ENCODE measurements at regions not wholly inside any gene's neighbourhood (a gene's known extent, or its start where the extent isn't known, plus 50 kb on each side); places are given as distances from the start of the nearest gene placed in this dataset.

GRCh38 chr9:119859128-119859527 is 489.9 kb upstream of the BRINP1 start:
- CTCF ChIA-PET: no interaction called here
- BruUV-seq (replicated peaks): no TSS peak

GRCh38 chr9:119853126-119853525 is 483.9 kb upstream of the BRINP1 start:
- BruUV-seq (replicated peaks): no TSS peak
- intact Hi-C loops (cut with micrococcal nuclease; ENCODE audit: unreplicated experiment): no loop called here
- H3K4me1 ChIP-seq: no peaks in the 10 kb centered on the region
- Mint-ChIP-seq H3K27ac (ENCODE audit: unreplicated experiment) (no peak overlapping the region), H3K27me3 (ENCODE audit: insufficient read depth, unreplicated experiment) (no peaks in the 10 kb centered on the region), H3K9me3 (ENCODE audit: unreplicated experiment) (no peaks in the 10 kb centered on the region), H3K4me1 (ENCODE audit: low read depth, unreplicated experiment) (no peaks in the 10 kb centered on the region), H3K4me3 (ENCODE audit: unreplicated experiment) (no peak overlapping the region), H3K36me3 (ENCODE audit: insufficient read depth, unreplicated experiment) (no peaks in the 10 kb centered on the region)
- CTCF ChIA-PET: no interaction called here
- H3K4me3 ChIP-seq (ENCODE audit: low read depth, low read length): no peak overlapping the region
- no peaks in the 10 kb centered on the region for H3K9me3 ChIP-seq
- no peak for TF ChIP-seq CTCF (IDR thresholded peaks at IDR 0.05; ENCODE audit: insufficient read depth in 1 of 2, low read depth in 1 of 2, low read length in 1 of 2, severe bottlenecking in 1 of 2, unreplicated experiment in 1 of 2)
- no peaks in the 10 kb centered on the region for H3K27me3 ChIP-seq (replicated peaks; ENCODE audit: control insufficient read depth, insufficient read depth, low read length)
- POLR2A ChIA-PET: no interaction called here
- DNase-seq: no peak
- H3K36me3 ChIP-seq (ENCODE audit: control insufficient read depth, insufficient read depth, low read length): no peaks in the 10 kb centered on the region

More at GRCh38 chr9:119859128-119859527, 489.9 kb upstream of the BRINP1 start:
- H3K4me3 Mint-ChIP-seq (ENCODE audit: unreplicated experiment): no peak overlapping the region
- Histone ChIP-seq H3K36me3 (ENCODE audit: control insufficient read depth, insufficient read depth, low read length) (no peaks in the 10 kb centered on the region), H3K27me3 (replicated peaks; ENCODE audit: control insufficient read depth, insufficient read depth, low read length) (no peaks in the 10 kb centered on the region), H3K4me3 (ENCODE audit: low read depth, low read length) (no peak overlapping the region), H3K4me1 (no peaks in the 10 kb centered on the region), H3K9me3 (no peaks in the 10 kb centered on the region)
- no peaks in the 10 kb centered on the region for H3K36me3 Mint-ChIP-seq (ENCODE audit: insufficient read depth, unreplicated experiment)
- POLR2A ChIA-PET: no interaction called here
- intact Hi-C loops (cut with micrococcal nuclease; ENCODE audit: unreplicated experiment): no loop called here
- TF ChIP-seq CTCF (IDR thresholded peaks at IDR 0.05; ENCODE audit: insufficient read depth in 1 of 2, low read depth in 1 of 2, low read length in 1 of 2, severe bottlenecking in 1 of 2, unreplicated experiment in 1 of 2): no peak
- peaks cover 3% of the 10 kb centered on the region for H3K27me3 Mint-ChIP-seq (ENCODE audit: insufficient read depth, unreplicated experiment)
- no peak for DNase-seq
- H3K9me3 Mint-ChIP-seq (ENCODE audit: unreplicated experiment): no peaks in the 10 kb centered on the region
- no peaks in the 10 kb centered on the region for H3K4me1 Mint-ChIP-seq (ENCODE audit: low read depth, unreplicated experiment)
- H3K27ac Mint-ChIP-seq (ENCODE audit: unreplicated experiment): no peak overlapping the region

GRCh38 chr9:119852390-119852789 is 483.2 kb upstream of the BRINP1 start:
- no peak overlapping the region for H3K27ac Mint-ChIP-seq (ENCODE audit: unreplicated experiment)
- H3K4me3 Mint-ChIP-seq (ENCODE audit: unreplicated experiment): no peak overlapping the region
- DNase-seq: no peak
- H3K4me1 Mint-ChIP-seq (ENCODE audit: low read depth, unreplicated experiment): no peaks in the 10 kb centered on the region
- H3K9me3 Mint-ChIP-seq (ENCODE audit: unreplicated experiment): no peaks in the 10 kb centered on the region
- intact Hi-C loops (cut with micrococcal nuclease; ENCODE audit: unreplicated experiment): no loop called here
- no peaks in the 10 kb centered on the region for H3K9me3 ChIP-seq
- no peak overlapping the region for H3K4me3 ChIP-seq (ENCODE audit: low read depth, low read length)
- H3K4me1 ChIP-seq: no peaks in the 10 kb centered on the region
- no peaks in the 10 kb centered on the region for H3K36me3 Mint-ChIP-seq (ENCODE audit: insufficient read depth, unreplicated experiment)
- H3K27me3 ChIP-seq (replicated peaks; ENCODE audit: control insufficient read depth, insufficient read depth, low read length): no peaks in the 10 kb centered on the region
- no TSS peak for BruUV-seq (replicated peaks)
- CTCF ChIA-PET: no interaction called here
- no peaks in the 10 kb centered on the region for H3K36me3 ChIP-seq (ENCODE audit: control insufficient read depth, insufficient read depth, low read length)
- TF ChIP-seq CTCF (IDR thresholded peaks at IDR 0.05; ENCODE audit: insufficient read depth in 1 of 2, low read depth in 1 of 2, low read length in 1 of 2, severe bottlenecking in 1 of 2, unreplicated experiment in 1 of 2): no peak
- POLR2A ChIA-PET: no interaction called here
- no peaks in the 10 kb centered on the region for H3K27me3 Mint-ChIP-seq (ENCODE audit: insufficient read depth, unreplicated experiment)
